GM10248 (cell line): ENCODE measurements at regions not wholly inside any gene's neighbourhood (a gene's known extent, or its start where the extent isn't known, plus 50 kb on each side); places are given as distances from the start of the nearest gene placed in this dataset.

Source experiments
- CTCF ChIA-PET: fragments of 300-600 bp; sonication (Branson Sonifier 250); formaldehyde crosslinking; extraction: SDS; loops from one replicate; lab custom pipeline; 2021; ENCODE audit warnings: antibody characterized with exemption; lab: Yijun Ruan, JAX
- POLR2A ChIA-PET: fragments of 350-650 bp; sonication (Branson Sonifier 250); formaldehyde crosslinking; extraction: SDS; loops from one replicate; lab custom pipeline; 2020; ENCODE audit warnings: antibody characterized with exemption; lab: Yijun Ruan, JAX
- DNase-seq: peaks from one replicate; pipeline ENCODE4 v3.0.0; 2012; ENCODE audit errors: extremely low spot score
- TF ChIP-seq, protein P1 (sequence below): IDR thresholded peaks from 2 replicates; pipeline ENCODE4 v1.5.1; 2012; ENCODE audit warnings: mild to moderate bottlenecking, low read depth; ENCODE audit errors: extremely low read depth, missing control alignments, control extremely low read depth

DNA sequence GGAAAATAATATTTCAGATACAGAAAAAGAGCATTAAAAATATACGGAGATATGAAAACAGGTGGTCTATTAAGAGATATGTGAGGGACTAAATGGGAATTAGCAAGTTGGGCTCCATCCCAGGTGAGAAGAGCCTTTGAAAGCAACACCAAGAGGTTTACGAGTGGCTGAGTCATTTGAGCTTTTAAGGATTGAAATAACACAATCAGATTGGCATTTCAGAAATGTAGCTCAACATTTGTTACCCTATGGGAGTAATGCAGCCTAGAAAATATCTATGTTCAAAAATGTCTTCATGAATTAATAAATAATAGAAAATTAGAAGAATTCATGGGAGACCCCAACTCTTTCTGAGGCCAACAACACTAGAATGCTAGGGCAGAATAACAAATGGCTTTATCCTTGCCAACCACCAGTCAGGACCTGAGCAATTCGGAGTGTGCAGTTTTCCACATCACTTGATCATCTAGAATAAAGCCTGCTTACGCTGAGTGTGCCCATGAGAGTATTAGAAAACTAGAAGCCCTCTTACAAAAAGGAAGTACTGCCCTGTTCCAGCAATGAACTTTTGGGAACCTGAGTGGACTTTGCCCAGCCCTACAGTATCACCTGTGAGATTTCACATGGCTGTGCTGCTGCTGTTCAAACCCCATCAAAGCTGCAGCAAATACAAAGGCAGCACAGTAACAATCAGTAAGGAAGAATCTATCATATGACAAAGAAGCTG, 538.0 kb upstream of the CAMK1G start:
- TF ChIP-seq, protein P1, sequence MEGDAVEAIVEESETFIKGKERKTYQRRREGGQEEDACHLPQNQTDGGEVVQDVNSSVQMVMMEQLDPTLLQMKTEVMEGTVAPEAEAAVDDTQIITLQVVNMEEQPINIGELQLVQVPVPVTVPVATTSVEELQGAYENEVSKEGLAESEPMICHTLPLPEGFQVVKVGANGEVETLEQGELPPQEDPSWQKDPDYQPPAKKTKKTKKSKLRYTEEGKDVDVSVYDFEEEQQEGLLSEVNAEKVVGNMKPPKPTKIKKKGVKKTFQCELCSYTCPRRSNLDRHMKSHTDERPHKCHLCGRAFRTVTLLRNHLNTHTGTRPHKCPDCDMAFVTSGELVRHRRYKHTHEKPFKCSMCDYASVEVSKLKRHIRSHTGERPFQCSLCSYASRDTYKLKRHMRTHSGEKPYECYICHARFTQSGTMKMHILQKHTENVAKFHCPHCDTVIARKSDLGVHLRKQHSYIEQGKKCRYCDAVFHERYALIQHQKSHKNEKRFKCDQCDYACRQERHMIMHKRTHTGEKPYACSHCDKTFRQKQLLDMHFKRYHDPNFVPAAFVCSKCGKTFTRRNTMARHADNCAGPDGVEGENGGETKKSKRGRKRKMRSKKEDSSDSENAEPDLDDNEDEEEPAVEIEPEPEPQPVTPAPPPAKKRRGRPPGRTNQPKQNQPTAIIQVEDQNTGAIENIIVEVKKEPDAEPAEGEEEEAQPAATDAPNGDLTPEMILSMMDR = no peak
- CTCF ChIA-PET = interaction anchor here (1.7 kb wide), 1 partner anchor 13 kb away, joined by 4 read pairs; no protein-coding TSS in a partner anchor
- POLR2A ChIA-PET = no interaction called here
- no peak for DNase-seq

DNA sequence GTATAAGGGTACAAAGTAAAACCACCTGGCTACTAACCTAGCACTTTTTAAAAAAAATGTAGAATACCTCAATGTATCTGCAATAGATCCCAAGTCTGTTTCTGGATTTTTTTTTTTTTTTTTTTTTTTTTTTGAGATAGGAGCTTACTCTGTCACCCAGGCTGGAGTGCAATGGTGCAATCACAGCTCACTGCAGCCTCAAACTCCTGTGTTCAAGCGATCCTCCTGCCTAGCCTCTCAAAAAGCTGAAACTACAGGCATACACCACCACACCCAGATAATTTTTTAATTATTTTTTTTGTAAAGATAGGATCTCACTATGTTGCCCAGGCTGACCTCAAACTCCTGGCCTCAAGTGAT, 537.5 kb upstream of the CAMK1G start:
- TF ChIP-seq, protein P1 = no peak
- CTCF ChIA-PET = interaction anchor here (1.7 kb wide), 1 partner anchor 13 kb away, joined by 4 read pairs; no protein-coding TSS in a partner anchor
- POLR2A ChIA-PET = no interaction called here

DNA sequence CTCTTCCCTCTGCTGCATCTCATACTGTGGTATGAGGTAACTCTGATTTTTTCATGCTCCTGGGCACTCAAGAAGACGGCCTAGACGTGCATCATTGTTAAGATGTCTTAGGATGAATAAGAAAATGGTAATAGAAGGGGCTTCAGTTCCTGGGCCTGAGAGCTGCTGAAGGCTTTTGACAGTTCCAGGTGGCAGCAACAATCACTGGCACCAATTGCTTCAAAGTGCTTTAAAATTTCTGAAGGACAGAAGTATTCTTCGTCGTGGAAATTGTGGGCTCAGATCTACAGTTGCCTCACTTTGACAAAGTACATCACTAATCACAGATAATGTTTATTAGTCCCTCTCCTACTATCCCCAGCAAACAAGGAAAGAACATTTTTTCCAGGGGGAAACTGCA, 536.6 kb upstream of the CAMK1G start:
- ChIA-PET CTCF (interaction anchor here (1.7 kb wide), 1 partner anchor 12 kb away, joined by 4 read pairs; no protein-coding TSS in a partner anchor), POLR2A (no interaction called here)
- no peak for DNase-seq
- TF ChIP-seq, protein P1 = no peak

More for the DNA sequence above, 537.5 kb upstream of the CAMK1G start:
- no peak for DNase-seq

DNA sequence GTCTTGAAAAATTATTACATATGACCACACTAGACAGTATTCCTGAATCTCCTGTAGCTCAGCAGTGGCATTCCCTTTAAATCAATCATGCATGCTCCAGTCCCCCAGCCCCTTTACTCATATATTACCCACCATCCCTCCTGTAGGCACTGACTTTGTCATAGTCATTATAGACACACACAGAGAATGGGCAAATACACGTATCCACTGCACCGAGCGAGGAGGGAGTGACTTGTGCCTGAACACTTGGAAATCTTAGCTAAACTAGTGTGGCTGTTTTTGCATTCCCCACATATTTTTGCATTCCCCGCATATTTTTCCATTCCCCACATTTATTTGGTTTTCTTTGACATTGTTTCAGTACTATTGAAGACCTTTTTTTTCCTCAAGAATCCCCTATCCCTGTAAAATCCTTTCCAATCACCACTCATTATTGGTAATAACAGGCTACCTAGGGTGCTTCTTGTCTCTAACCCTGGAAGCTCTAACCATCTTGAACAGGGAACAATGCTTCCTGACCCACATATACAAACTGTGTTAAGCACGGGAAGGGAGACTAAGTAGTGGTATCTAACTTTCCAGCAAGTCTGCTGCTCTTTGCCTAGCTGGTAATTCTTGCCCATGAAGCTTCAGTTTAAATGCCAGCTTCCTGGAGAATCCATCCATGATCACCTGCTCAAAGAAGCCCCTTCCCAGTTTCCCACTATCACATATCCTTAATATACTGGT, 534.4 kb upstream of the CAMK1G start:
- DNase-seq = no peak
- POLR2A ChIA-PET = no interaction called here
- TF ChIP-seq, protein P1 = no peak
- CTCF ChIA-PET = interaction anchor here (1.1 to 2.6 kb wide), 4 partner anchors 11 to 153 kb away, joined by 3 to 13 read pairs (median 3); no protein-coding TSS in a partner anchor

DNA sequence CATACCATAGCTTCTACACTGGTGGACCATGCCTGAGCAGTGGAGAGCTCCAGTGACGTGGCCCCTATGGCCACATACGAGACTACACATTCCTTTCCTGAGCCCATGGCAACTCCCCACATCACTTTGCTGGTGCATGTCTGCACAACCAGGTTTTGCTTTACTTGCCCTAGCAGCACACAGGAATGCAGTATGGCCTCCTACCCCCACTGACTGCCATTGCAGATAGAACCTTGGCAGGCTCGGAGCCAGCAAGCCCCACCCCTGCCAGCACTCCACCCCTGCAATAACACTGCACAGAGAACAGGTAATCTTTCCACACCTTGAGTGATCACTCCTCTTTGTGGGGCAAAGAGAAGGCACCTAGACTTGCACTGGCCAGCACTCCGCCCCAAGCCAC, 531.9 kb upstream of the CAMK1G start:
- CTCF ChIA-PET = interaction anchor here (0.6 to 1.5 kb wide), 2 partner anchors 8 to 26 kb away, joined by 3 to 4 read pairs; no protein-coding TSS in a partner anchor
- POLR2A ChIA-PET = no interaction called here
- DNase-seq = no peak
- TF ChIP-seq, protein P1 = no peak

DNA sequence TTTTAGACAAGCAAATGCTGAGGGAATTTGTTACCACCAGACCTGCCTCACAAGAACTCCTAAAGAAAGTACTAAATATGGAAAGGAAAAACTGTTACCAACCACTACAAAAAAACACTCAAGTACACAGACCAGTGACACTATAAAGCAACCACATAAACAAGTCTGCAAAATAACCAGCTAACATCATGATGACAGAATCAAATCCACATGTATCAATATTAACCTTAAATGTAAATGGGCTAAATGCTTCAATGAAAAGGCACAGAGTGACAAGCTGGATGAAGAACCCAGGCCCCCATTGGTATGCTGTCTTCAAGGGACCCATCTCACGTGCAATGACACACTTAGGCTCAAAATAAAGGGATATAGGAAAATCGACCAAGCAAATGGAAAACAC, 529.9 kb upstream of the CAMK1G start:
- TF ChIP-seq, protein P1 = no peak
- ChIA-PET POLR2A (no interaction called here), CTCF (interaction anchor here (1.2 kb wide), 1 partner anchor 8 kb away, joined by 6 read pairs; no protein-coding TSS in a partner anchor)
- DNase-seq = no peak
